Psoas muscle (tissue), 7 donors: ENCODE measurements at regions not wholly inside any gene's neighbourhood (a gene's known extent, or its start where the extent isn't known, plus 50 kb on each side); places are given as distances from the start of the nearest gene placed in this dataset.

Source experiments
- ATAC-seq, 4 donors: fragments of 200-7000 bp; cut with Tn5 transposase; one replicate each; pipeline ENCODE4 v1.9.1; 2020; ENCODE audit warnings: moderate library complexity in 3 of 4, mild to moderate bottlenecking in 2 of 4
- DNase-seq, 2 donors: peaks; one replicate each; pipeline ENCODE4 v3.0.0-alpha.2; 2020
- H3K27ac ChIP-seq: fragments of 200-600 bp; one replicate; pipeline ENCODE4 v1.8.0; 2022
- H3K27me3 ChIP-seq, 3 donors: fragments of 200-600 bp in 1 of 3; one replicate each; pipeline versions ENCODE4 v1.6.1 to v1.8.0; 2013 to 2022; ENCODE audit warnings: low read length in 2 of 3, mild to moderate bottlenecking in 2 of 3, moderate library complexity in 1 of 3; ENCODE audit not compliant: insufficient read depth in 3 of 3
- H3K36me3 ChIP-seq, 2 donors: fragments of 200-600 bp in 1 of 2; one replicate each; pipeline versions ENCODE4 v1.6.1 to v1.8.0; 2013 to 2022; ENCODE audit warnings: low read depth in 1 of 2, mild to moderate bottlenecking in 1 of 2, moderate library complexity in 1 of 2; ENCODE audit not compliant: insufficient read depth in 1 of 2
- H3K4me1 ChIP-seq: fragments of 200-600 bp; one replicate; pipeline ENCODE4 v1.8.0; 2022
- H3K4me3 ChIP-seq: fragments of 200-600 bp; one replicate; pipeline ENCODE4 v1.8.0; 2022; ENCODE audit warnings: mild to moderate bottlenecking
- H3K9me3 ChIP-seq: fragments of 200-600 bp; one replicate; pipeline ENCODE4 v1.8.0; 2022
- CTCF ChIP-seq: fragments of 200-600 bp; IDR thresholded peaks from one replicate; pipeline ENCODE4 v1.8.0; 2022; ENCODE audit warnings: antibody characterized with exemption
- WGBS, 3 donors: extraction: QIAGEN DNeasy Blood & Tissue Kit; methylation state at CpG; one replicate each; pipeline versions ENCODE4 v1.1.6 to v1.1.7; 2013; 5-methylcytosine and 5-hydroxymethylcytosine counted together
- intact Hi-C, 2 donors: fragments of 100-400 bp; cut with DNase I; formaldehyde crosslinking; loops; one replicate each; pipeline versions ENCODE4 v1.11.0 to v1.14.2; 2022
- donor health status: healthy with polysubstance abuse.
- donor health status: DM: no; HTN: no; CAD: no; lungs with moderate emphysema.
- donor health status: Bipolar disorder and iron deficiency.
- donor health status: healthy.
- donor health status: DM: yes; HTN: yes; CAD: no.
- donor health status: DM: no; HTN: no; CAD: no.
- donor health status: DM: yes; HTN: yes; CAD: no.

- TF ChIP-seq CTCF, result no peak
- Histone ChIP-seq H3K9me3 (no peaks in the 10 kb centered on the region), H3K4me1 (peaks cover 14% of the 10 kb centered on the region), H3K27me3 (no peaks in the 10 kb centered on the region), H3K4me3 (no peak overlapping the region), H3K36me3 (no peaks in the 10 kb centered on the region), H3K27ac (no peak overlapping the region)
- DNase-seq (peak; percentile 60 to 77), ATAC-seq (peak; percentile 81 to 93 (median 87))
- intact Hi-C loops, result no loop called here
- WGBS, 3 donors, result 8 to 17% (median 15%) methylated on average over 9 of the region's 9 CpGs
Measured at GRCh38 chr3:72245183-72245811, 460.3 kb upstream of the PROK2 start.

- H3K27ac ChIP-seq, result no peak overlapping the region
Measured at GRCh38 chr3:72244396-72244795, 459.4 kb upstream of the PROK2 start.

GRCh38 chr3:72242326-72242725 is 457.4 kb upstream of the PROK2 start:
- Histone ChIP-seq H3K36me3 (no peaks in the 10 kb centered on the region), H3K4me1 (peaks cover 14% of the 10 kb centered on the region), H3K4me3 (no peak overlapping the region), H3K27me3 (no peaks in the 10 kb centered on the region), H3K9me3 (no peaks in the 10 kb centered on the region), H3K27ac (no peak overlapping the region)
- ATAC-seq, result no peak
- 86 to 90% (median 89%) methylated on average over 2 of the region's 2 CpGs for WGBS, 3 donors
- intact Hi-C loops, result no loop called here
- no peak for TF ChIP-seq CTCF
- DNase-seq, result no peak

More at GRCh38 chr3:72244396-72244795, 459.4 kb upstream of the PROK2 start:
- H3K4me3 ChIP-seq, result no peak overlapping the region
- intact Hi-C loops, result no loop called here
- 45 to 56% (median 52%) methylated on average over 5 of the region's 5 CpGs for WGBS, 3 donors
- peaks cover 14% of the 10 kb centered on the region for H3K4me1 ChIP-seq
- no peak for TF ChIP-seq CTCF
- H3K27me3 ChIP-seq, result no peaks in the 10 kb centered on the region
- H3K9me3 ChIP-seq, result no peaks in the 10 kb centered on the region
- H3K36me3 ChIP-seq, result no peaks in the 10 kb centered on the region
- DNase-seq (no peak), ATAC-seq (no peak)

GRCh38 chr3:72241525-72241924 is 456.6 kb upstream of the PROK2 start:
- 94 to 97% (median 97%) methylated on average over 1 of the region's 1 CpG for WGBS, 3 donors
- Histone ChIP-seq H3K27ac (no peak overlapping the region), H3K27me3 (no peaks in the 10 kb centered on the region), H3K36me3 (no peaks in the 10 kb centered on the region), H3K4me3 (no peak overlapping the region), H3K9me3 (no peaks in the 10 kb centered on the region), H3K4me1 (peaks cover 14% of the 10 kb centered on the region)
- no peak for DNase-seq
- intact Hi-C loops, result no loop called here
- no peak for TF ChIP-seq CTCF
- no peak for ATAC-seq

- ATAC-seq (no peak), DNase-seq (no peak)
Measured at GRCh38 chr3:72240531-72240930, 455.6 kb upstream of the PROK2 start.

More at GRCh38 chr3:72240531-72240930, 455.6 kb upstream of the PROK2 start:
- 86 to 92% (median 90%) methylated on average over 4 of the region's 4 CpGs for WGBS, 3 donors
- Histone ChIP-seq H3K36me3 (no peaks in the 10 kb centered on the region), H3K4me1 (peaks cover 10% of the 10 kb centered on the region), H3K4me3 (no peak overlapping the region), H3K27ac (no peak overlapping the region), H3K9me3 (no peaks in the 10 kb centered on the region), H3K27me3 (no peaks in the 10 kb centered on the region)
- intact Hi-C loops, result no loop called here
- no peak for TF ChIP-seq CTCF
